ENCODE measurements at regions not wholly inside any gene's neighbourhood (a gene's known extent, or its start where the extent isn't known, plus 50 kb on each side); places are given as distances from the start of the nearest gene placed in this dataset.

GRCh38 chr14:95458459-95458858 is 58.0 kb downstream of the SYNE3 start:
- H4K20me1 ChIP-seq (ENCODE audit: insufficient read depth, low read length), result peaks cover 10% of the 10 kb centered on the region
- H3K4me1 Mint-ChIP-seq (ENCODE audit: low read depth, unreplicated experiment), result peaks cover 11% of the 10 kb centered on the region
- peaks cover 2% of the 10 kb centered on the region for H3K27me3 ChIP-seq (ENCODE audit: insufficient read depth, low read length)

GRCh38 chr14:95456281-95456680 is 60.2 kb downstream of the SYNE3 start:
- Histone ChIP-seq H4K20me1 (ENCODE audit: insufficient read depth, low read length) (peaks cover 5% of the 10 kb centered on the region), H3K79me2 (ENCODE audit: insufficient read depth, low read length) (no peaks in the 10 kb centered on the region), H3K27ac (ENCODE audit: low read depth, low read length) (no peak overlapping the region), H3K4me3 (ENCODE audit: insufficient read depth, low read depth, low read length) (no peak overlapping the region), H3K4me2 (ENCODE audit: low read length) (no peak overlapping the region), H3K9ac (ENCODE audit: low read length) (no peak overlapping the region), H2AFZ (ENCODE audit: low read depth, low read length) (no peak overlapping the region), H3K4me1 (ENCODE audit: insufficient read depth, low read length) (peaks cover 14% of the 10 kb centered on the region), H3K27me3 (ENCODE audit: insufficient read depth, low read length) (peaks cover 2% of the 10 kb centered on the region), H3K36me3 (ENCODE audit: insufficient read depth, low read length) (no peaks in the 10 kb centered on the region), H3K9me3 (ENCODE audit: insufficient read depth, low read depth, low read length) (no peaks in the 10 kb centered on the region)
- Mint-ChIP-seq H3K4me1 (ENCODE audit: low read depth, unreplicated experiment) (peaks cover 8% of the 10 kb centered on the region), H3K4me3 (ENCODE audit: unreplicated experiment) (no peak overlapping the region), H3K36me3 (ENCODE audit: low read depth, unreplicated experiment) (peaks cover 4% of the 10 kb centered on the region), H3K27ac (ENCODE audit: unreplicated experiment) (no peak overlapping the region), H3K27me3 (ENCODE audit: low read depth, unreplicated experiment) (peaks cover 21% of the 10 kb centered on the region), H3K9me3 (ENCODE audit: unreplicated experiment) (no peaks in the 10 kb centered on the region)
- DNase-seq (ENCODE audit: low read depth) (no peak), FAIRE-seq (no peak)
- TF ChIP-seq CTCF (IDR thresholded peaks at IDR 0.05; ENCODE audit: insufficient read depth, low read depth, low read length) (no peak), EZH2 (IDR thresholded peaks at IDR 0.05; ENCODE audit: insufficient read depth, low read length) (no peak)

More at GRCh38 chr14:95458459-95458858, 58.0 kb downstream of the SYNE3 start:
- no peak overlapping the region for H3K4me3 ChIP-seq (ENCODE audit: insufficient read depth, low read depth, low read length)
- H3K4me1 ChIP-seq (ENCODE audit: insufficient read depth, low read length), result peaks cover 17% of the 10 kb centered on the region
- no peak for DNase-seq (ENCODE audit: low read depth)
- no peaks in the 10 kb centered on the region for H3K9me3 ChIP-seq (ENCODE audit: insufficient read depth, low read depth, low read length)
- no peak overlapping the region for H3K27ac ChIP-seq (ENCODE audit: low read depth, low read length)
- H3K79me2 ChIP-seq (ENCODE audit: insufficient read depth, low read length), result no peaks in the 10 kb centered on the region
- no peaks in the 10 kb centered on the region for H3K36me3 ChIP-seq (ENCODE audit: insufficient read depth, low read length)
- H3K4me2 ChIP-seq (ENCODE audit: low read length), result no peak overlapping the region
- H3K36me3 Mint-ChIP-seq (ENCODE audit: low read depth, unreplicated experiment), result peaks cover 4% of the 10 kb centered on the region
- no peak overlapping the region for H3K9ac ChIP-seq (ENCODE audit: low read length)
- peaks cover 27% of the 10 kb centered on the region for H3K27me3 Mint-ChIP-seq (ENCODE audit: low read depth, unreplicated experiment)
- no peak for FAIRE-seq
- no peaks in the 10 kb centered on the region for H3K9me3 Mint-ChIP-seq (ENCODE audit: unreplicated experiment)
- H3K27ac Mint-ChIP-seq (ENCODE audit: unreplicated experiment), result no peak overlapping the region
- TF ChIP-seq EZH2 (IDR thresholded peaks at IDR 0.05; ENCODE audit: insufficient read depth, low read length) (no peak), CTCF (IDR thresholded peaks at IDR 0.05; ENCODE audit: insufficient read depth, low read depth, low read length) (no peak)
- no peak overlapping the region for H2AFZ ChIP-seq (ENCODE audit: low read depth, low read length)
- H3K4me3 Mint-ChIP-seq (ENCODE audit: unreplicated experiment), result no peak overlapping the region

GRCh38 chr14:95455246-95455645 is 61.2 kb downstream of the SYNE3 start:
- Histone ChIP-seq H3K4me3 (ENCODE audit: insufficient read depth, low read depth, low read length) (no peak overlapping the region), H3K4me2 (ENCODE audit: low read length) (no peak overlapping the region), H4K20me1 (ENCODE audit: insufficient read depth, low read length) (no peaks in the 10 kb centered on the region), H3K79me2 (ENCODE audit: insufficient read depth, low read length) (no peaks in the 10 kb centered on the region), H3K27ac (ENCODE audit: low read depth, low read length) (no peak overlapping the region), H3K27me3 (ENCODE audit: insufficient read depth, low read length) (peaks cover 2% of the 10 kb centered on the region), H3K9me3 (ENCODE audit: insufficient read depth, low read depth, low read length) (no peaks in the 10 kb centered on the region), H3K36me3 (ENCODE audit: insufficient read depth, low read length) (no peaks in the 10 kb centered on the region), H3K4me1 (ENCODE audit: insufficient read depth, low read length) (peaks cover 5% of the 10 kb centered on the region), H3K9ac (ENCODE audit: low read length) (no peak overlapping the region), H2AFZ (ENCODE audit: low read depth, low read length) (no peak overlapping the region)
- no peaks in the 10 kb centered on the region for H3K4me1 Mint-ChIP-seq (ENCODE audit: low read depth, unreplicated experiment)
- no peak overlapping the region for H3K4me3 Mint-ChIP-seq (ENCODE audit: unreplicated experiment)
- peaks cover 25% of the 10 kb centered on the region for H3K27me3 Mint-ChIP-seq (ENCODE audit: low read depth, unreplicated experiment)
- DNase-seq (ENCODE audit: low read depth) (no peak), FAIRE-seq (no peak)
- no peak overlapping the region for H3K27ac Mint-ChIP-seq (ENCODE audit: unreplicated experiment)
- peaks cover 4% of the 10 kb centered on the region for H3K36me3 Mint-ChIP-seq (ENCODE audit: low read depth, unreplicated experiment)
- H3K9me3 Mint-ChIP-seq (ENCODE audit: unreplicated experiment), result no peaks in the 10 kb centered on the region
- no peak for TF ChIP-seq EZH2 (IDR thresholded peaks at IDR 0.05; ENCODE audit: insufficient read depth, low read length)
- TF ChIP-seq CTCF (IDR thresholded peaks at IDR 0.05; ENCODE audit: insufficient read depth, low read depth, low read length), result no peak
